HG03066 (cell line): ENCODE measurements at regions not wholly inside any gene's neighbourhood (a gene's known extent, or its start where the extent isn't known, plus 50 kb on each side); places are given as distances from the start of the nearest gene placed in this dataset.
"Not testable (repeated sequence)": the region's sequence is repeated elsewhere in the genome, so short reads cannot be mapped to it uniquely, and the experiment has no call there.

ENCODE experiments used
- ATAC-seq: cut with Tn5 transposase; IDR thresholded peaks from one replicate; pipeline ENCODE4 v1.9.1; 2021; ENCODE audit warnings: low read depth; ENCODE audit not compliant: unreplicated experiment

GRCh38 chr1:221237587-221237986 is 358.3 kb downstream of the HLX start:
- ATAC-seq, result no peak

DNA sequence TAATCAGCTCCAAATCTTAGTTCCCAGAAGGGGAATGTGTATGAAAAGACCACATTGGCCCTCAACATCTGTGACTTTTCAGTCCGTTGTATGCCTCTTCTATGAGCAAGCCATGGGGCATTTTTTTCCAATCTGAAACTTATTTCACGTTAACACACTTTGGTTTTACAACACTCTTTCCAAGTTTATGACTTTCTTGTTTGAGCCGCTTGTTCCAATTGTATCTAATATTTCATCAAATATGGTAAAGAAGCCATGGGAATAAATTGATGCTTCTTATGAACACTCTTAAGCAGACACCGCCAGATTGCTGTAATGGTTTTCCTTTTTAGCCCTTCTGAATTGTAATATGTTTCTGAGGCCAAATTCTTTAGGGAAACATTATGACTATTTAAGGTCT is 359.9 kb downstream of the HLX start:
- no peak for ATAC-seq

- ATAC-seq, result no peak
Observed at GRCh38 chr1:221239792-221240191, 360.5 kb downstream of the HLX start.

- no peak for ATAC-seq
Observed at GRCh38 chr1:221240690-221241089, 361.4 kb downstream of the HLX start.

- no peak for ATAC-seq
Observed at GRCh38 chr1:221241157-221241556, 361.9 kb downstream of the HLX start.

- ATAC-seq, result no peak
Observed at GRCh38 chr1:221241592-221241991, 362.3 kb downstream of the HLX start.

GRCh38 chr1:221246067-221246466 is 366.8 kb downstream of the HLX start:
- ATAC-seq, result no peak

- ATAC-seq, result no peak
Observed at GRCh38 chr1:221246628-221247415, 367.6 kb downstream of the HLX start.

- no peak for ATAC-seq
Observed at GRCh38 chr1:221251580-221251979, 372.3 kb downstream of the HLX start.

DNA sequence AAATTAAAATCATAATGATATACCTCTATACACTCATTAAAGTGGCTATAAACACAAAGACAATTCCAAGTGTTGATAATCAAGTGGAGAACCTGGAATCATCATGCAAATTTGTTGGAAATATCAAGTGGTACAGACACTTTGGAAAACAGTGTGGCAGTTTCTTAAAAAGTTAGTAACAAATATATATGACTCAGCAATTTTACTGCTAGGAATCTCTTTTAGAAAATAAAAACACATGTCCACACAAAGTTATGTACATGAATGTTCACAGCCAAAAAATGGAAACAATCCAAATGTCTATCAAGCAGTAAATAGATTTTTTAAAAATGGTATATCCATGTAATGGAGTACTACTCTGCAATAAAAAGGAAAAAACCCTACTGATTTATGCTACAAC is 375.6 kb downstream of the HLX start:
- ATAC-seq, result no peak

GRCh38 chr1:221256773-221257172 is 377.5 kb downstream of the HLX start:
- no peak for ATAC-seq

DNA sequence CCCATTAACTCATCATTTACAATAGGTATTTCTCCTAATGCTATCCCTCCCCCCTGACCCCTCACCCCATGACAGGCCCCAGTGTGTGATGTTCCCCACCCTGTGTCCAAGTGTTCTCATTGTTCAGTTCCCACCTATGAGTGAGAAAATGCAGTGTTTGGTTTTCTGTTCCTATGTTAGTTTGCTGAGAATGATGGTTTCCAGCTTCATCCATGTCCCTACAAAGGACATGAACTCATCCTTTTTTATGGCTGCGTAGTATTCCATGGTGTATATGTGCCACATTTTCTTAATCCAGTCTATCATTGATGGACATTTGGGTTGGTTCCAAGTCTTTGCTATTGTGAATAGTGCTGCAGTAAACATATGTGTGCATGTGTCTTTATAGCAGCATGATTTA is 378.3 kb downstream of the HLX start:
- not testable (repeated sequence) for ATAC-seq

- not testable (repeated sequence) for ATAC-seq
Observed at GRCh38 chr1:221262677-221263076, 383.4 kb downstream of the HLX start.

- peak; percentile 60 for ATAC-seq
Observed at GRCh38 chr1:221263831-221264767, 384.9 kb downstream of the HLX start.

GRCh38 chr1:221264848-221265247 is 385.6 kb downstream of the HLX start:
- ATAC-seq, result no peak

DNA sequence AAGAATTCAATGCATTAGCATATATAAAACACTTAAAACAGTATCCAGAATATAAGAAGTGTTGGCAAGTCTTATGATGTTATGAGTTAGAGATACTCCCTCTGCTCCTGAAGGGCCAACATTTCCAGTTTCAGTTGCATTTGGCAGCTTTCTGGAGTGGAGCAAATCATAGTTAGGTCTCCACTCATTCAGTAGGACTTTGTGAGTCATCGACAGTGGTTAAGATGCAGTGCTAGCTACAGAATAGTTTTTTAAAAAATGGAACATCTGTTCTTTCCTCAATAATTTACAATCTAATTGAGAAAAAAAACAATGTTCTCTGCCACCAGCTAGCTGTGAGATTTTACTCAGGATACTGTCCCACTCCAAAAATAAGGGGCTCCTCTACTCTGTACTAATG is 389.1 kb downstream of the HLX start:
- no peak for ATAC-seq

GRCh38 chr1:221271701-221272100 is 392.5 kb downstream of the HLX start:
- ATAC-seq, result no peak

- no peak for ATAC-seq
Observed at GRCh38 chr1:221272940-221273339, 393.7 kb downstream of the HLX start.

DNA sequence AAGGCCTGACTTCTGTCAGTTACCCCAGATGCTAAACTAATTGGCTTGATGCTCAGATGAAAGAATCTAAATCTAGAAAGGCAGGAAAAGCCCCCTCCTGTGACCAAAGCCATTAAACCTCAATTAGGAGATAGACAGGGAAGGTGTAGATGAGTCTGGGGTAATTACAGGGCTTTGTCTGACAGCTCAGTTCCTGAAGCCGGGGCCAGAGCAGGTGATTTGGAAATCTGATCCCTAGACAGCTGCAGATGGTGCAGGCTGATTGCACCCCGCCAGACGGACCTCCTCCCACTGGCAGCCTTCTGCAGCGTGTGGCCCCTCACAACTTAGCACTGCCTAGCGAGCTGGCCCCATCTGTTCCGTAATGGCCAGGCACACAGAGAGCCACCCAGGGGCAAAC is 395.1 kb downstream of the HLX start:
- no peak for ATAC-seq

GRCh38 chr1:221276896-221277409 is 397.7 kb downstream of the HLX start:
- ATAC-seq, result no peak

DNA sequence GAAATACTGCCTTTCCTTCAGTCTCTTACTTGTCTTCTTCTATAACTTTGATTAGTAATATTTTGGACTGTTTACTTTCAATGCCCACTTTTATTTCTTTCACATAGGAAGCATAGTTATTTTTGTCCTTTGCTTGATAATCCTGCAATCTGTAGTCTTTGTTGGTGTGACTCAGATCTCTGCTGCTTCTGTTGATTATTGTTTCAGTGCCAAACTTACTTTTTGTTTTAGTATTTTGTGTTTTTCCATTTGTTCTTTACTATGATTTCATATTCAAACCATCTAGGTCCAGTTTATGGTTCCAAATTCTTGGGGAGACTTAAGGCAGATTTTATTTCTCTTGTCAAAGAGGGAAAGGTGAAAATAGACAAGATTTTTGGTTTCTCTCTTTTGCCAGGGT is 399.9 kb downstream of the HLX start:
- no peak for ATAC-seq
